Brain microvascular endothelial cell (primary cell): ENCODE measurements at regions not wholly inside any gene's neighbourhood (a gene's known extent, or its start where the extent isn't known, plus 50 kb on each side); places are given as distances from the start of the nearest gene placed in this dataset.

Source experiments
- DNase-seq: peaks from one replicate; pipeline ENCODE4 v3.0.0-alpha.2; 2020
- H3K27ac ChIP-seq: fragments of 250-450 bp; sonication (Bioruptor Pico); 2 replicates; pipeline ENCODE4 v1.5.1; 2020; ENCODE audit warnings: mild to moderate bottlenecking, moderate library complexity
- H3K27me3 ChIP-seq: fragments of 250-450 bp; sonication (Bioruptor Pico); replicated peaks from 2 replicates; pipeline ENCODE4 v1.5.1; 2020; ENCODE audit warnings: mild to moderate bottlenecking
- H3K36me3 ChIP-seq: fragments of 250-450 bp; sonication (Bioruptor Pico); replicated peaks from 2 replicates; pipeline ENCODE4 v1.5.1; 2020; ENCODE audit warnings: mild to moderate bottlenecking
- H3K4me3 ChIP-seq: 2 replicates; pipeline ENCODE4 v1.5.1; 2011; ENCODE audit warnings: low read depth, mild to moderate bottlenecking, control low read depth, low read length, moderate library complexity
- CTCF ChIP-seq: IDR thresholded peaks from 2 replicates; pipeline ENCODE4 v1.5.1; 2011; ENCODE audit warnings: low read depth, mild to moderate bottlenecking, moderate library complexity, low read length, control low read depth, inconsistent platforms; ENCODE audit errors: missing control alignments
- in situ Hi-C: cut with HindIII; loops from 2 replicates; pipeline ENCODE4 v1.10.0; 2017; ENCODE audit warnings: low sequenced_read_pairs, low pct_ligation_motif_present

- Histone ChIP-seq H3K27me3 (no peaks in the 10 kb centered on the region), H3K27ac (no peak overlapping the region), H3K36me3 (no peaks in the 10 kb centered on the region), H3K4me3 (no peak overlapping the region)
- in situ Hi-C loops, result no loop called here
- no peak for DNase-seq
- no peak for TF ChIP-seq CTCF
These were observed 311.1 kb upstream of the SLC7A11 start for GRCh38 chr4:138553001-138553845.

GRCh38 chr4:138542191-138542776, 300.1 kb upstream of the SLC7A11 start:
- Histone ChIP-seq H3K27ac (no peak overlapping the region), H3K4me3 (no peak overlapping the region), H3K27me3 (no peaks in the 10 kb centered on the region), H3K36me3 (no peaks in the 10 kb centered on the region)
- in situ Hi-C loops, result no loop called here
- DNase-seq, result no peak
- no peak for TF ChIP-seq CTCF

DNA sequence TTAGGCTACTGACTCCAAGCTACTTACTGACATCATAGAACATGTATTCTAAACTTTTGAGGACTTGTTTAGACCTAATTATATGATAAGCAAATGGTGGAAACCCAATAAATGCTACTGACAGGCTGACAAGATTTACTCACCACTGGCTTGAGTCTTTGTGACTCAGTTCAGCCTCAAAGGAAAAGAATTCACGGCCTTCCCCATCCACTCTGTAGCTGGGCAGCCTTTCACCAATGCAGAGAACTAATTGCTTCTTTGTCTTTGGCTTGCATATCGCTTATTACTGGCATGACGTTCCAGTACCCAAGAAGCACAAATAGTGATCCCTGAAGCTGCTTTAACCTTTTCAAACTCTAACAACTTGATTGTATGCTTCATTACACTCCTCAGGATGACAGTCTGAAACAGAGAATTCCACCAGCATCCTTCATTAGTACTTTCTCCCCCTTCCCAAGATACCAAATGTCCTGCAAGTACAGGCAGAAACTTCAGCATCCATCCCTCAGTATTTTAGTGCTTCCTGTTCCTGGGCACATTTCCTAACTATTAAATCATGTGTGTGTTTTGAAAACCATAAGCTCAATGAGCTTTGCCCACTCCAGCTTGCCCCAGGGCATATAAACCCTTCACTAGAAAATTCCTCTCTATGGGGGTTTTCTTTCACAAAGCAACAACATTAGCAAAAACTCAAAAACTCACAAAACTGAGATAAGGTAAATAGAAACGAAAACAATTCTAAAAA, 298.1 kb upstream of the SLC7A11 start:
- no peak overlapping the region for H3K27ac ChIP-seq
- no peaks in the 10 kb centered on the region for H3K27me3 ChIP-seq
- no peak for TF ChIP-seq CTCF
- no peak for DNase-seq
- in situ Hi-C loops, result no loop called here
- no peak overlapping the region for H3K4me3 ChIP-seq
- no peaks in the 10 kb centered on the region for H3K36me3 ChIP-seq

DNA sequence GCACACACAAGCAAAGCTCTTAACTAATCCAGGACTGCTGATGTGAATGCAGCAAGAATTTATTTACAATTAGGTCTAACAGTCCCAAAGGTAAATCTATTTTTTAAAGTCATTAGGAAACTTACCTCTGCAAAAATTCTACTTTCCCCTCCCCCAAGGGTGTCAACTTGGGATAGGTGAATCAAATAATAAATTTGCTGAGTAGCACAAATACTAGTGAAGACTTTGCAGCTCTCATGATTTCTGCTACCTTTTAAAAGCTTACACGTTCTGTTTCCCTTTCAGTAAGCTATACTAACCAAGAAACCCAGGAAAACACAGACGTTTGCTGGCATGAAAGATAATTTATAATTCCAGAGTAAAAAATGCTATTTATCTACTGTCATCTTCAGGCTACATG, 296.6 kb upstream of the SLC7A11 start:
- no peak for TF ChIP-seq CTCF
- in situ Hi-C loops, result no loop called here
- no peak for DNase-seq
- H3K27me3 ChIP-seq, result no peaks in the 10 kb centered on the region
- H3K36me3 ChIP-seq, result no peaks in the 10 kb centered on the region
- no peak overlapping the region for H3K4me3 ChIP-seq
- no peak overlapping the region for H3K27ac ChIP-seq

DNA sequence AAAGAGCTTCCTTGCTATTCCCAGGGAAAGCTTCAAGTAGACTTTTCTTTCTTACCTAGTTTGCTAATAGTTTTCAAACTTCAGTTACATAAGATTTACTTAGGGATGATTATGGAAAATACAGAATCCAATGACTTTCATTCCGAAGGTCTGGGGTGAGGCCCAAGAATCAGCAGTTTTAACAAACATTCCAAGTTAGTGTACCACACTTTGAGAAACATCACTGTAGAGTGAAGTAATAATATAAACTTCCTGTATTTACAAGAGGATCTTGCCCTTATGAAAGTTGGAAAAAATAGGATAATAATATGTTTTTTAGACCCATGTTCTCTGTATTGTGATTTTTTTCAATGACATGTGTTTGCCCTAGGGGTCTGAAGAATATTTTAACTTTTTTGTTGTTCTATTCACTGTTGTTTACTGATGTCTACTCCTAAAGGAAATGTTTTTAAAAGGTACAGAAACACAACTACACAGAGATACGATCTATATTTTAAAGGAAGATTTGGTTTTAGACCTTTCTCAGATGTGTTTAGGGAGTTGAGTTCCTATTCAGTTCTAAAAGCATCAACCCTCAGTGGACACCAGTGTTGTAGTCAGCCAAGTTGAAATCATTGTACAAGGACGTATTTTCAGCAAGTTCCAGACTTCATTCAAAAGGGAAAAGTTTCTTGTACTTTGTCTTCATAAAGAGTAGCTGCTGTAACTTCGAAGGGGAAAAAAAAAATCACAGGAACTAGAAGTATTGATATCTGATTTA, 295.8 kb upstream of the SLC7A11 start:
- no peak overlapping the region for H3K4me3 ChIP-seq
- no peaks in the 10 kb centered on the region for H3K27me3 ChIP-seq
- in situ Hi-C loops, result no loop called here
- no peaks in the 10 kb centered on the region for H3K36me3 ChIP-seq
- no peak for TF ChIP-seq CTCF
- no peak for DNase-seq
- no peak overlapping the region for H3K27ac ChIP-seq
